SK-N-SH (cell line): ENCODE measurements at regions not wholly inside any gene's neighbourhood (a gene's known extent, or its start where the extent isn't known, plus 50 kb on each side); places are given as distances from the start of the nearest gene placed in this dataset.

ENCODE experiments used
- CTCF ChIA-PET: fragments of 300-600, 350-600 bp; formaldehyde crosslinking; extraction: SDS; loops from one replicate; lab custom pipeline; 2021; lab: Yijun Ruan, JAX
- POLR2A ChIA-PET: fragments of 350-600 bp; sonication (Branson Sonifier 250); formaldehyde crosslinking; extraction: SDS; loops from one replicate; lab custom pipeline; 2020; ENCODE audit warnings: antibody characterized with exemption, inconsistent platforms; lab: Yijun Ruan, JAX
- DNase-seq: peaks from one replicate; pipeline ENCODE4 v3.0.0; 2012
- H2AFZ ChIP-seq: fragments of 200-600 bp; sonication (generic); 2 replicates; pipeline ENCODE4 v1.8.1; 2016; ENCODE audit warnings: antibody characterized with exemption, mild to moderate bottlenecking, low read depth
- H3F3A ChIP-seq: fragments of 200-600 bp; sonication (generic); replicated peaks from 2 replicates; pipeline ENCODE3; 2016; ENCODE audit warnings: antibody characterized with exemption, mild to moderate bottlenecking; ENCODE audit not compliant: insufficient read depth
- H3K27ac ChIP-seq, 2 experiments: fragments of 200-500 bp in 1 of 2; fragments of 200-600 bp in 1 of 2; sonication (Bioruptor generic) in 1 of 2; sonication (generic), shearing (Covaris generic) in 1 of 2; 2 replicates each; pipeline versions ENCODE4 v1.5.1 to v1.6.1; 2014 to 2016; ENCODE audit warnings: low read depth in 2 of 2, inconsistent platforms in 1 of 2, low read length in 1 of 2, mild to moderate bottlenecking in 1 of 2, mixed read lengths in 1 of 2
- H3K27me3 ChIP-seq: fragments of 200-600 bp; sonication (generic), shearing (Covaris generic); 2 replicates; pipeline ENCODE4 v1.6.1; 2016; ENCODE audit warnings: mixed run types; ENCODE audit not compliant: insufficient read depth
- H3K36me3 ChIP-seq, 2 experiments: fragments of 200-500 bp in 1 of 2; fragments of 200-600 bp in 1 of 2; sonication (Bioruptor generic) in 1 of 2; sonication (generic) in 1 of 2; replicated peaks in 1 of 2; 2 replicates each; pipeline versions ENCODE3 to v1.5.1; 2014 to 2016; ENCODE audit warnings: low read length in 1 of 2, mild to moderate bottlenecking in 1 of 2; ENCODE audit not compliant: insufficient read depth in 2 of 2, control insufficient read depth in 1 of 2
- H3K4me1 ChIP-seq, 2 experiments: fragments of 200-500 bp in 1 of 2; fragments of 200-600 bp in 1 of 2; sonication (Bioruptor generic) in 1 of 2; sonication (generic), shearing (Covaris generic) in 1 of 2; 2 replicates each; pipeline versions ENCODE4 v1.5.1 to v1.6.1; 2014 to 2016; ENCODE audit warnings: low read depth in 1 of 2, low read length in 1 of 2, mixed run types in 1 of 2; ENCODE audit not compliant: insufficient read depth in 2 of 2, control insufficient read depth in 1 of 2
- H3K4me2 ChIP-seq: fragments of 200-600 bp; sonication (generic), shearing (Covaris generic); 2 replicates; pipeline ENCODE4 v1.6.1; 2017; ENCODE audit warnings: mixed run types
- H3K4me3 ChIP-seq, 2 experiments: fragments of 200-500 bp in 1 of 2; fragments of 200-600 bp in 1 of 2; sonication (Bioruptor generic) in 1 of 2; sonication (generic), shearing (Covaris generic) in 1 of 2; 2 replicates each; pipeline versions ENCODE4 v1.5.1 to v1.8.1; 2014 to 2016; ENCODE audit warnings: low read depth in 2 of 2, inconsistent platforms in 1 of 2, low read length in 1 of 2, mild to moderate bottlenecking in 1 of 2, mixed read lengths in 1 of 2, moderate library complexity in 1 of 2
- H3K79me2 ChIP-seq: fragments of 200-600 bp; sonication (generic); 2 replicates; pipeline ENCODE4 v1.8.1; 2017; ENCODE audit warnings: mild to moderate bottlenecking; ENCODE audit not compliant: insufficient read depth
- H3K9ac ChIP-seq: fragments of 200-600 bp; sonication (generic); 2 replicates; pipeline ENCODE4 v1.6.1; 2017; ENCODE audit warnings: mixed run types
- H3K9me2 ChIP-seq: fragments of 200-600 bp; sonication (generic); 2 replicates; pipeline ENCODE4 v1.6.1; 2017; ENCODE audit warnings: mixed run types
- H3K9me3 ChIP-seq: fragments of 200-600 bp; sonication (generic); 2 replicates; pipeline ENCODE4 v1.6.1; 2017; ENCODE audit warnings: mixed run types, mild to moderate bottlenecking, moderate library complexity
- H4K20me1 ChIP-seq: fragments of 200-600 bp; sonication (generic); 2 replicates; pipeline ENCODE4 v1.6.1; 2017; ENCODE audit warnings: mild to moderate bottlenecking, mixed run types; ENCODE audit not compliant: insufficient read depth
- CTCF ChIP-seq: fragments of 200-600 bp; sonication (generic); IDR thresholded peaks from 2 replicates; pipeline ENCODE4 v1.6.1; 2017; ENCODE audit warnings: antibody characterized with exemption, mild to moderate bottlenecking, moderate library complexity
- ELF1 ChIP-seq: IDR thresholded peaks from 2 replicates; pipeline ENCODE4 v1.4.0; 2012
- EP300 ChIP-seq, 2 experiments: IDR thresholded peaks; 2 replicates each; pipeline versions ENCODE4 v1.4.0 to v1.6.1; 2012; ENCODE audit warnings: borderline replicate concordance in 1 of 2, low read depth in 1 of 2, low read length in 1 of 2
- FOSL2 ChIP-seq: IDR thresholded peaks from 2 replicates; pipeline ENCODE4 v1.4.0; 2012; ENCODE audit warnings: low read depth, mild to moderate bottlenecking, moderate library complexity, borderline replicate concordance
- FOXJ3 ChIP-seq: sonication (generic); formaldehyde crosslinking; IDR thresholded peaks from 2 replicates; pipeline ENCODE4 v1.5.1; 2020; ENCODE audit warnings: mild to moderate bottlenecking, missing genetic modification reagents
- IRF3 ChIP-seq: fragments of 150-350 bp; IDR thresholded peaks from 2 replicates; pipeline ENCODE4 v1.6.1; 2016; ENCODE audit warnings: mild to moderate bottlenecking, low read depth, low read length
- MXI1 ChIP-seq: IDR thresholded peaks from 2 replicates; pipeline ENCODE4 v1.6.1; 2012; ENCODE audit warnings: mild to moderate bottlenecking, low read depth, low read length, improper control_type of control experiment
- NRF1 ChIP-seq: IDR thresholded peaks from 2 replicates; pipeline ENCODE4 v1.6.1; 2012; ENCODE audit warnings: low read depth, mild to moderate bottlenecking, low read length
- POLR2AphosphoS5 ChIP-seq: IDR thresholded peaks from 2 replicates; pipeline ENCODE4 v1.6.1; 2012; ENCODE audit warnings: low read depth, low read length
- RXRA ChIP-seq: IDR thresholded peaks from 2 replicates; pipeline ENCODE4 v1.4.0; 2012; ENCODE audit warnings: low read depth, mild to moderate bottlenecking, borderline replicate concordance
- SIN3A ChIP-seq: IDR thresholded peaks from 2 replicates; pipeline ENCODE4 v1.6.1; 2012; ENCODE audit warnings: low read depth, mild to moderate bottlenecking, low read length, moderate library complexity, borderline replicate concordance
- TAF1 ChIP-seq: IDR thresholded peaks from 2 replicates; pipeline ENCODE4 v1.6.1; 2012; ENCODE audit warnings: low read depth, mild to moderate bottlenecking, low read length, moderate library complexity, borderline replicate concordance
- YY1 ChIP-seq: IDR thresholded peaks from 2 replicates; pipeline ENCODE4 v1.4.0; 2012; ENCODE audit warnings: low read depth, mild to moderate bottlenecking
- WGBS: methylation state at CpG from one replicate; pipeline ENCODE4 v1.1.6; 2017; ENCODE audit warnings: low lambda C conversion rate; 5-methylcytosine and 5-hydroxymethylcytosine counted together
- TF ChIP-seq, protein P1 (sequence below): IDR thresholded peaks from 2 replicates; pipeline ENCODE4 v1.4.0; 2012; ENCODE audit warnings: low read depth, borderline replicate concordance
- TF ChIP-seq, protein P2 (sequence below): IDR thresholded peaks from 2 replicates; pipeline ENCODE4; 2012
- TF ChIP-seq, protein P3 (sequence below): fragments of 150-350 bp; IDR thresholded peaks from 2 replicates; pipeline ENCODE4 v1.6.1; 2017; ENCODE audit warnings: antibody characterized with exemption, low read length, low read depth, borderline replicate concordance

- H3F3A ChIP-seq = no peaks in the 10 kb centered on the region
- H3K9ac ChIP-seq = no peak overlapping the region; the same call in 1 of the 2 replicates
- H3K79me2 ChIP-seq = no peaks in the 10 kb centered on the region
- peak overlapping the region; percentile 29 for H3K4me2 ChIP-seq
- peak overlapping the region in 1 of 2 experiments; percentile 25; a peak in 2 of 4 replicates for H3K27ac ChIP-seq
- no peak for DNase-seq
- no peaks in the 10 kb centered on the region for H3K27me3 ChIP-seq
- H3K4me1 ChIP-seq = peaks cover 0 to 17% of the 10 kb centered on the region in 2 experiments; a peak in 1 of 4 replicates
- H4K20me1 ChIP-seq = no peaks in the 10 kb centered on the region
- CTCF ChIA-PET = no interaction called here
- H2AFZ ChIP-seq = peak overlapping the region; percentile 74
- peak overlapping the region in 1 of 2 experiments; percentile 16; a peak in 1 of 4 replicates for H3K4me3 ChIP-seq
- no peaks in the 10 kb centered on the region for H3K9me3 ChIP-seq
- POLR2A ChIA-PET = no interaction called here
- TF ChIP-seq, protein P1, sequence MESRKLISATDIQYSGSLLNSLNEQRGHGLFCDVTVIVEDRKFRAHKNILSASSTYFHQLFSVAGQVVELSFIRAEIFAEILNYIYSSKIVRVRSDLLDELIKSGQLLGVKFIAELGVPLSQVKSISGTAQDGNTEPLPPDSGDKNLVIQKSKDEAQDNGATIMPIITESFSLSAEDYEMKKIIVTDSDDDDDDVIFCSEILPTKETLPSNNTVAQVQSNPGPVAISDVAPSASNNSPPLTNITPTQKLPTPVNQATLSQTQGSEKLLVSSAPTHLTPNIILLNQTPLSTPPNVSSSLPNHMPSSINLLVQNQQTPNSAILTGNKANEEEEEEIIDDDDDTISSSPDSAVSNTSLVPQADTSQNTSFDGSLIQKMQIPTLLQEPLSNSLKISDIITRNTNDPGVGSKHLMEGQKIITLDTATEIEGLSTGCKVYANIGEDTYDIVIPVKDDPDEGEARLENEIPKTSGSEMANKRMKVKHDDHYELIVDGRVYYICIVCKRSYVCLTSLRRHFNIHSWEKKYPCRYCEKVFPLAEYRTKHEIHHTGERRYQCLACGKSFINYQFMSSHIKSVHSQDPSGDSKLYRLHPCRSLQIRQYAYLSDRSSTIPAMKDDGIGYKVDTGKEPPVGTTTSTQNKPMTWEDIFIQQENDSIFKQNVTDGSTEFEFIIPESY = no peak
- TF ChIP-seq IRF3 = no peak
- TF ChIP-seq, protein P2, sequence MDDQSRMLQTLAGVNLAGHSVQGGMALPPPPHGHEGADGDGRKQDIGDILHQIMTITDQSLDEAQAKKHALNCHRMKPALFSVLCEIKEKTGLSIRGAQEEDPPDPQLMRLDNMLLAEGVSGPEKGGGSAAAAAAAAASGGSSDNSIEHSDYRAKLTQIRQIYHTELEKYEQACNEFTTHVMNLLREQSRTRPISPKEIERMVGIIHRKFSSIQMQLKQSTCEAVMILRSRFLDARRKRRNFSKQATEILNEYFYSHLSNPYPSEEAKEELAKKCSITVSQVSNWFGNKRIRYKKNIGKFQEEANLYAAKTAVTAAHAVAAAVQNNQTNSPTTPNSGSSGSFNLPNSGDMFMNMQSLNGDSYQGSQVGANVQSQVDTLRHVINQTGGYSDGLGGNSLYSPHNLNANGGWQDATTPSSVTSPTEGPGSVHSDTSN = no peak
- no peak for TF ChIP-seq EP300 (IDR thresholded peaks at IDR 0.05; ENCODE audit: borderline replicate concordance in 1 of 2, low read depth in 1 of 2, low read length in 1 of 2)
- TF ChIP-seq MXI1 = no peak
- no peak for TF ChIP-seq FOXJ3 (CRISPR knock-in tag)
- no peak for TF ChIP-seq POLR2AphosphoS5
- TF ChIP-seq TAF1 = no peak
- TF ChIP-seq FOSL2 = no peak
- TF ChIP-seq NRF1 = no peak
- WGBS = 0% methylated on average over 1 of the region's 1 CpG
- no peaks in the 10 kb centered on the region for H3K9me2 ChIP-seq
- H3K36me3 ChIP-seq = no peaks in the 10 kb centered on the region
Measured at GRCh38 chr1:192104852-192105251, 53.4 kb upstream of the RGS18 start.

DNA sequence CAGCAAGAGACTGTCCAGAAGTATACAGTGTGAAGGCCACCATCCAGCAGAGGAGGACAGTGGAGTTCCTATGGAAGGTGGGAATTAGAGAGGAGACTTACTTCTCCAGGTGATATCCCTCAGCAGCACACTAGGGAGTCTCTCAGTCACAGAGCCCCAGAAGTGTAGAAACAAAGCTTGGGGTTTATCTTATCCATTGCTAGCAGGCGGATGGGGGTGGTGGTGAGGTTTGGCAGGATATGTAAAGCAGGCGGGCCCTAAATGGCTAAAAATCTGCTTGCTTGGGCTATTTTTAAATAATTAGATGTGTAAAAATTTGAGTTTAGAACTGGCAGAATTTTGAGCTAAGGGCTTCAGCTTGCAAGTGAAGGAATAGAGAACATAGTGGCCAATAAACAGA lies 50.1 kb upstream of the RGS18 start:
- H3K9me3 ChIP-seq = no peaks in the 10 kb centered on the region
- no peak overlapping the region for H3K4me2 ChIP-seq
- 11% methylated on average over 2 of the region's 2 CpGs for WGBS
- H3K79me2 ChIP-seq = no peaks in the 10 kb centered on the region
- no peak overlapping the region for H3K27ac ChIP-seq
- ChIA-PET POLR2A (no interaction called here), CTCF (no interaction called here)
- no peaks in the 10 kb centered on the region for H4K20me1 ChIP-seq
- H3K9me2 ChIP-seq = no peaks in the 10 kb centered on the region
- peaks cover 0 to 17% of the 10 kb centered on the region in 2 experiments; a peak in 1 of 4 replicates for H3K4me1 ChIP-seq
- H3K27me3 ChIP-seq = no peaks in the 10 kb centered on the region
- no peaks in the 10 kb centered on the region for H3K36me3 ChIP-seq
- H3F3A ChIP-seq = no peaks in the 10 kb centered on the region
- H3K9ac ChIP-seq = no peak overlapping the region
- no peak for DNase-seq
- H2AFZ ChIP-seq = no peak overlapping the region
- no peak overlapping the region for H3K4me3 ChIP-seq
- no peak for TF ChIP-seq SIN3A
- TF ChIP-seq, protein P1 = no peak
- TF ChIP-seq, protein P3, sequence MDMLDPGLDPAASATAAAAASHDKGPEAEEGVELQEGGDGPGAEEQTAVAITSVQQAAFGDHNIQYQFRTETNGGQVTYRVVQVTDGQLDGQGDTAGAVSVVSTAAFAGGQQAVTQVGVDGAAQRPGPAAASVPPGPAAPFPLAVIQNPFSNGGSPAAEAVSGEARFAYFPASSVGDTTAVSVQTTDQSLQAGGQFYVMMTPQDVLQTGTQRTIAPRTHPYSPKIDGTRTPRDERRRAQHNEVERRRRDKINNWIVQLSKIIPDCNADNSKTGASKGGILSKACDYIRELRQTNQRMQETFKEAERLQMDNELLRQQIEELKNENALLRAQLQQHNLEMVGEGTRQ = no peak
- no peak for TF ChIP-seq NRF1
- TF ChIP-seq ELF1 = no peak
- no peak for TF ChIP-seq EP300 (IDR thresholded peaks at IDR 0.05; ENCODE audit: borderline replicate concordance in 1 of 2, low read depth in 1 of 2, low read length in 1 of 2)
- TF ChIP-seq, protein P2 = no peak
- no peak for TF ChIP-seq RXRA
- TF ChIP-seq YY1 = no peak
- no peak for TF ChIP-seq CTCF
